HG02642 (cell line): ENCODE measurements at regions not wholly inside any gene's neighbourhood (a gene's known extent, or its start where the extent isn't known, plus 50 kb on each side); places are given as distances from the start of the nearest gene placed in this dataset.

Experiments used
- ATAC-seq: cut with Tn5 transposase; IDR thresholded peaks from one replicate; pipeline ENCODE4 v1.9.1; 2021; ENCODE audit warnings: mild to moderate bottlenecking; ENCODE audit not compliant: unreplicated experiment, poor library complexity

DNA sequence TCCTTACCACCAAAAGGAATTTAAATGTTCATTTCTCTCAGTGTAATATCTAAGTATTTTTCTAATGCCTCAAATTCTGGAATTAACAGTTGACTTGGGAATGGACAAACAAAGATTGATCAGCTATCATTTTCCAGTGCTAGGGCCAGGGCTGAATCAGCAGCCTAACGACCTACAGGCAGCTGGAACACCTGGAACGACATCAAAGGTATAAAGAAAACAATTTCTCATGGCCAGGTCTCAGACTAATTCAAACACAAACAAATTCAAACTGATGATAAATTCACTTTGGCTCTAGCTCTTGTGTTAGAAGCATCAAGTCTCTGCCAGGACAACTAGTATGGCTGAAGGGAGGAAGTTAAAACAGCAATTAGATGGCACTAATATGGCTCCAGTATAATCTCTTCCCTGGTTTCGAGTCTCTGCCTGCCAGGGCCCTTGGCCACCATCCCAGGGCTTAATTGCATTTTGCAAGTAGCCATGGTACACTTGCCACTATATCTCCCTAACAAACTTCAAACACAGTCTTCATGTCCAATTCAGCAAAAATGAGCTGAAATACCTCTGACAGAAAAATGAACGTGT is 70.2 kb upstream of the FSHR start:
- ATAC-seq = no peak

- no peak for ATAC-seq
Observed at GRCh38 chr2:49222975-49223528, 68.7 kb upstream of the FSHR start.

DNA sequence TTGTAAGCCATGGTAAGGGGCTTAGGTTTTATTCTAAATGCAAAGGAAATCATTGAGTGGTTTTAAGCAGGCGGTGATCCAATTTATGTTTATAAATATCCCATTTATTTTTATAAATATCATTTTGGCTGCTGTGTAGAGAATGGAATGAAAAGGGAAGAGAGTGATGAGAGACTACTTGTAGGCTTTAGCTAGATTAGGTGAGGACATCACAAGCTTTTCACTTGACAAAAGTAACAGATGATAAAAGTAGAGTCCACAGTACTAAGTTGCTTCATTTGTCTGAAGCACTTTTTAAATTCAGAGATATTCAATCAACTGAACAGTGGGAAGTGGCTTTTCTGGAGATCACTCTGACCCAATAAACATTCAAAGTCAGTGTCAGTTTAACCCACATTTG is 65.4 kb upstream of the FSHR start:
- no peak for ATAC-seq

DNA sequence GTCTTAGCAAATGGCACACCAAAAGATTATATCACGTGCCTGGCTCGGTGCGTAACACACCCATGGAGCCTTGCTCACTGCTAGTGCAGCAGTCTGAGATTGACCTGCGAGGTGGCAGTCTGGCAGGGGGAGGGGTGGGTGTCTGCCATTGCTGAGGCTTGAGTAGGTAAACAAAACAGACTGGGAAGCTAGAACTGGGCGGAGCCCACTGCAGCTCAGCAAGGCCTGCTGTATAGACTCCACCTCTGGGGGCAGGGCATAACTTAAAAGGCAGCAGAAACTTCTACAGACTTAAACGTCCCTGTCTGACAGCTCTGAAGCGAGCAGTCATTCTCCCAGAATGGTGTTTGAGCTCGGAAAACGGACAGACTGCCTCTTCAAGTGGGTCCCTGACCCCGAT is 55.9 kb upstream of the FSHR start:
- ATAC-seq = no peak

DNA sequence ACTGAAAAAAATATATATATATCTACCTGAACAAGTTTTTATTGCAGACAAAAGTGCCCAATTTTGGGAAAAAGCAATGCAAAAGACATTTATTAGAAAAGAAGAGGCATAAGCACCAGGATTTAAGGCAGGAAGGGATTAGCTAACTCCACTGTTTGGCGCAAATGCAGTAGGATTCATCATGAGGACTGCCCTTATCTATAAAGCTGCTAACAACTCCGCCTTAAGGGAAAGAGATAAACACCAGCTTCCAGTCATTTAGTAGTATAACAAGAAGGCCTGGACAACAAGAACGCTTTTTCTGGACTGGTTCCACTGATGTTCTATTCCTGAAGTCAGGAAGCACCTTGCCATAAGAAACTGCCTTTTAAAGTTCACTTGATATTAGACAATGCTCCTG is 52.9 kb upstream of the FSHR start:
- ATAC-seq = no peak
